HG02588 (cell line): ENCODE measurements at regions not wholly inside any gene's neighbourhood (a gene's known extent, or its start where the extent isn't known, plus 50 kb on each side); places are given as distances from the start of the nearest gene placed in this dataset.
A peak's percentile ranks its signal among the peaks of the same experiment; 100 is the strongest.
"Not testable (repeated sequence)": the region's sequence is repeated elsewhere in the genome, so short reads cannot be mapped to it uniquely, and the experiment has no call there.

Experiments used
- ATAC-seq: cut with Tn5 transposase; IDR thresholded peaks from one replicate; pipeline ENCODE4 v1.9.1; 2021; ENCODE audit warnings: mild to moderate bottlenecking, moderate library complexity; ENCODE audit not compliant: unreplicated experiment

GRCh38 chr5:117131048-117131679, 556.5 kb upstream of the SEMA6A start:
- peak; percentile 99 for ATAC-seq

GRCh38 chr5:117118499-117118898, 543.9 kb upstream of the SEMA6A start:
- ATAC-seq: no peak

GRCh38 chr5:117117314-117117713, 542.7 kb upstream of the SEMA6A start:
- not testable (repeated sequence) for ATAC-seq

- ATAC-seq: no peak
Observed at GRCh38 chr5:117110548-117110947, 535.9 kb upstream of the SEMA6A start.

- peak; percentile 55 for ATAC-seq
Observed at GRCh38 chr5:117107859-117108258, 533.2 kb upstream of the SEMA6A start.

GRCh38 chr5:117103703-117104102, 529.1 kb upstream of the SEMA6A start:
- no peak for ATAC-seq

- no peak for ATAC-seq
Observed at GRCh38 chr5:117102591-117102990, 528.0 kb upstream of the SEMA6A start.

- no peak for ATAC-seq
Observed at GRCh38 chr5:117100176-117100575, 525.6 kb upstream of the SEMA6A start.

- ATAC-seq: no peak
Observed at GRCh38 chr5:117098094-117098493, 523.5 kb upstream of the SEMA6A start.

GRCh38 chr5:117095346-117096332, 521.0 kb upstream of the SEMA6A start:
- no peak for ATAC-seq

- no peak for ATAC-seq
Observed at GRCh38 chr5:117094114-117094815, 519.6 kb upstream of the SEMA6A start.

- ATAC-seq: no peak
Observed at GRCh38 chr5:117093653-117094052, 519.0 kb upstream of the SEMA6A start.

- ATAC-seq: no peak
Observed at GRCh38 chr5:117089001-117089400, 514.4 kb upstream of the SEMA6A start.

GRCh38 chr5:117088176-117088575, 513.6 kb upstream of the SEMA6A start:
- ATAC-seq: no peak

GRCh38 chr5:117084067-117084466, 509.4 kb upstream of the SEMA6A start:
- no peak for ATAC-seq

GRCh38 chr5:117082977-117083376, 508.4 kb upstream of the SEMA6A start:
- no peak for ATAC-seq

GRCh38 chr5:117077142-117077541, 502.5 kb upstream of the SEMA6A start:
- ATAC-seq: no peak

- ATAC-seq: no peak
Observed at GRCh38 chr5:117072439-117072838, 497.8 kb upstream of the SEMA6A start.

- no peak for ATAC-seq
Observed at GRCh38 chr5:117065800-117066199, 491.2 kb upstream of the SEMA6A start.

GRCh38 chr5:117065161-117065560, 490.5 kb upstream of the SEMA6A start:
- ATAC-seq: no peak

- ATAC-seq: no peak
Observed at GRCh38 chr5:117060099-117060498, 485.5 kb upstream of the SEMA6A start.
